Kidney (tissue), 13 donors: ENCODE measurements at regions not wholly inside any gene's neighbourhood (a gene's known extent, or its start where the extent isn't known, plus 50 kb on each side); places are given as distances from the start of the nearest gene placed in this dataset.

ENCODE experiments used
- DNase-seq, 5 donors: peaks; one replicate each; pipeline ENCODE4 v3.0.0-alpha.2; 2013 to 2020
- FAIRE-seq: peaks from 2 replicates; lab custom pipeline; 2012; peaks lifted over from hg19 to GRCh38; lab: Jason Lieb, UNC
- H3K27ac ChIP-seq, 2 donors: one replicate each; pipeline ENCODE4 v1.7.0; 2013; ENCODE audit warnings: low read depth in 2 of 2, low read length in 2 of 2, inconsistent platforms in 1 of 2
- H3K27me3 ChIP-seq: one replicate; pipeline ENCODE4 v1.7.1; 2013; ENCODE audit warnings: low read length, inconsistent platforms; ENCODE audit not compliant: control insufficient read depth, insufficient read depth
- H3K36me3 ChIP-seq, 3 donors: one replicate each; pipeline versions ENCODE4 v1.7.0 to v1.7.1; 2013; ENCODE audit warnings: low read length in 3 of 3, control low read depth in 1 of 3, inconsistent platforms in 1 of 3; ENCODE audit not compliant: insufficient read depth in 3 of 3, control insufficient read depth in 2 of 3
- H3K4me1 ChIP-seq, 3 donors: one replicate each; pipeline versions ENCODE4 v1.7.0 to v1.7.1; 2013; ENCODE audit warnings: low read length in 3 of 3, inconsistent platforms in 1 of 3, low read depth in 1 of 3; ENCODE audit not compliant: control insufficient read depth in 2 of 3, insufficient read depth in 2 of 3
- H3K4me3 ChIP-seq, 3 donors: one replicate each; pipeline versions ENCODE4 v1.7.0 to v1.8.1; 2013; ENCODE audit warnings: low read length in 3 of 3, control low read depth in 1 of 3, inconsistent platforms in 1 of 3
- H3K9ac ChIP-seq, 3 donors: one replicate each; pipeline versions ENCODE4 v1.7.0 to v1.7.1; 2013; ENCODE audit warnings: low read length in 3 of 3, control low read depth in 1 of 3, inconsistent platforms in 1 of 3
- H3K9me3 ChIP-seq, 3 donors: one replicate each; pipeline versions ENCODE4 v1.7.0 to v1.7.1; 2013; ENCODE audit warnings: low read length in 3 of 3, control low read depth in 1 of 3, inconsistent platforms in 1 of 3; ENCODE audit not compliant: control insufficient read depth in 2 of 3, insufficient read depth in 1 of 3
- intact Hi-C: fragments of 100-400 bp; cut with DNase I; formaldehyde crosslinking; loops from one replicate; pipeline ENCODE4 v1.11.1; 2022
- TF ChIP-seq, protein P1 (sequence below): IDR thresholded peaks from 3 replicates; pipeline ENCODE4 v1.5.1; 2012; ENCODE audit warnings: mild to moderate bottlenecking, moderate library complexity, borderline replicate concordance; ENCODE audit not compliant: insufficient read depth; ENCODE audit errors: extremely low read depth
- donor health status: control.
- donor health status: control.
- donor health status: control.
- donor health status: control.
- donor health status: control.
- donor health status: DM: yes; HTN: yes; CAD: no.
- donor health status: Normal renal cell carcinoma (clear cell type).

DNA sequence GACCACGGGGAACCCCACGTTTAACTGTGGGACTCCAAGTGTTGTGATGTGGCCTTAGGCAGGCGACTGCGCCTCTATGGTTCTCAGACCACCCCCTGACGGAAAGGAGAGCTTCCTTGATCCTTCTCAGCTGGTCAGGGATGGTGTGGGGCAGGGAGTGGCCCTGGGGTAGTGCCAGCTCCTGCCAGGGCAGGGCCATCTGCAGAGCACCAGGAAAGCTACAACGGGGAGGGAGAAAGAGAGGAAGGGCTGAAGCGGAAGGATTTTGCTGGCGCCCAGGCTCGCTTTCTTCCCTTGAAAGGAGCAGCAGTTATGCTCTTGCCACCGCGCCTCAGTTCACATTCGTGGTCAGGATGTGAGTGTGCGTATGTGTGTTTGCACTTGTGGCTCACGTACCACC lies 74.9 kb upstream of the PCBD1 start:
- Histone ChIP-seq H3K27ac (no peak overlapping the region), H3K4me3 (no peak overlapping the region), H3K9ac (no peak overlapping the region), H3K9me3 (no peaks in the 10 kb centered on the region), H3K27me3 (no peaks in the 10 kb centered on the region), H3K4me1 (no peaks in the 10 kb centered on the region), H3K36me3 (no peaks in the 10 kb centered on the region)
- intact Hi-C loops: no loop called here
- DNase-seq (peak in 1 of 5 donors; percentile 35), FAIRE-seq (no peak)
- TF ChIP-seq, protein P1, sequence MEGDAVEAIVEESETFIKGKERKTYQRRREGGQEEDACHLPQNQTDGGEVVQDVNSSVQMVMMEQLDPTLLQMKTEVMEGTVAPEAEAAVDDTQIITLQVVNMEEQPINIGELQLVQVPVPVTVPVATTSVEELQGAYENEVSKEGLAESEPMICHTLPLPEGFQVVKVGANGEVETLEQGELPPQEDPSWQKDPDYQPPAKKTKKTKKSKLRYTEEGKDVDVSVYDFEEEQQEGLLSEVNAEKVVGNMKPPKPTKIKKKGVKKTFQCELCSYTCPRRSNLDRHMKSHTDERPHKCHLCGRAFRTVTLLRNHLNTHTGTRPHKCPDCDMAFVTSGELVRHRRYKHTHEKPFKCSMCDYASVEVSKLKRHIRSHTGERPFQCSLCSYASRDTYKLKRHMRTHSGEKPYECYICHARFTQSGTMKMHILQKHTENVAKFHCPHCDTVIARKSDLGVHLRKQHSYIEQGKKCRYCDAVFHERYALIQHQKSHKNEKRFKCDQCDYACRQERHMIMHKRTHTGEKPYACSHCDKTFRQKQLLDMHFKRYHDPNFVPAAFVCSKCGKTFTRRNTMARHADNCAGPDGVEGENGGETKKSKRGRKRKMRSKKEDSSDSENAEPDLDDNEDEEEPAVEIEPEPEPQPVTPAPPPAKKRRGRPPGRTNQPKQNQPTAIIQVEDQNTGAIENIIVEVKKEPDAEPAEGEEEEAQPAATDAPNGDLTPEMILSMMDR: no peak

DNA sequence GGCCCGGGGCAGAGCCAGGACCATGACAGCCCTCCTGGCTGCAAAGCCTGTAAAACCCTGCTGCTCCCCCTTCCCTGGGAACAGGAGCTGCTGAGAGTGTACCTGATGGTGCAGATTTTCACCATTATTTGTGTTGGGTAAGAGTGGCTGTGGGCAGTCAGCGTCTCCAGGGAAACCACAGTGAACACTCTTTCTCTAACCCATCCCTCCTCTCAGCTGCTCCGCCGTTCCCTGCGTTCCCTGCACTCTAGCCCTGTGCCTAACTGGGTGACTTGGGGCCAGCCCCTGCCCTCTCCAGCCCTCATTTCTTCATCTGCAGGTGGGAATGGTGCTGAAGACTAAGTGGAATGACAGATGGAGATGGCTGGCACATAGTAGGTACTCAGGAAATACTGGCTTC lies 75.9 kb upstream of the PCBD1 start:
- Histone ChIP-seq H3K4me1 (no peaks in the 10 kb centered on the region), H3K27ac (no peak overlapping the region), H3K4me3 (no peak overlapping the region), H3K27me3 (no peaks in the 10 kb centered on the region), H3K9me3 (no peaks in the 10 kb centered on the region), H3K9ac (no peak overlapping the region), H3K36me3 (no peaks in the 10 kb centered on the region)
- intact Hi-C loops: no loop called here
- DNase-seq (peak in 1 of 5 donors; percentile 31), FAIRE-seq (no peak)
- TF ChIP-seq, protein P1: no peak

DNA sequence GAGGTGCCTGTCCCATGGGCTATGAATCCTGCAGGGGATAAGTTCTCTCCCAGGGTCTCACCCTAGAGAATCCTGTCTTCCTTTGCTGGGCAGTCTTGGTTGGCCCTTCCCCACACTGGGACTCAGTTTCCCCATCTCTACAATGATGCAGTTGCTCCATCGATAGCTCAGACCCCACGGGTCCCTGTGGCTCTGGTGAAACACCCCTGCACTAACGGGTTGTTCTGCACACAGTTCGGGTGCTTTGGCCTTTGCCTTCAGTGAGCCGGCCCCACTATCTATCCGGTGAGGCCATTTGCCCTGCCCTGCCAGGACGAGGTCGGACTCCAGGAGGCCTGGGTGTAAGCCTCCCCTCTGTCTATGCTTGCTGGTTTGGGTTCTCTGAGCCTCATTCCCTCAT lies 76.5 kb upstream of the PCBD1 start:
- no peaks in the 10 kb centered on the region for H3K27me3 ChIP-seq
- no peak overlapping the region for H3K4me3 ChIP-seq
- no peak for FAIRE-seq
- no peaks in the 10 kb centered on the region for H3K4me1 ChIP-seq
- intact Hi-C loops: no loop called here
- peak in 1 of 5 donors; percentile 41 for DNase-seq
- H3K36me3 ChIP-seq: no peaks in the 10 kb centered on the region
- H3K9me3 ChIP-seq: no peaks in the 10 kb centered on the region
- H3K9ac ChIP-seq: no peak overlapping the region
- TF ChIP-seq, protein P1: no peak
- H3K27ac ChIP-seq: no peak overlapping the region

DNA sequence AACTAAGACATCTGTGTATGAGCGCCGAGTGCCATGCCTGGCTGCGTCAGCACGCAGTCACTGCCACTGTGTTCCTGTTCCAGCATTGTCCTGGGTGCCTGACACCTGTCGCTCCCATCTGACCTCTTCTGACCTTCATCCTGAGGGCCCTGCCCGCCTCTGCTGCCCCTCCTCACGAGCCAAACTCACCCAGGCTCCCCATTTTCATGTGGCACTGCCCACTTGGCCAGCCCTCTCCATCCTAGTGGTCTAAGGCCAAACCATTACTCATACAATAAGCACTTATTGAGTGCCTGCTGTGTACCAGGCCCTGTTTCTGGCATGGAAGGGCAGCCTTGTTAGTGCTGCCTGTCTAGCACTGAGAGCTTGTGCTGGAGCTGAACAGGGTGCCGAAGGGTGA lies 77.2 kb upstream of the PCBD1 start:
- Histone ChIP-seq H3K9ac (no peak overlapping the region), H3K27ac (no peak overlapping the region), H3K27me3 (no peaks in the 10 kb centered on the region), H3K4me1 (no peaks in the 10 kb centered on the region), H3K36me3 (no peaks in the 10 kb centered on the region), H3K9me3 (no peaks in the 10 kb centered on the region), H3K4me3 (no peak overlapping the region)
- intact Hi-C loops: no loop called here
- TF ChIP-seq, protein P1: no peak
- FAIRE-seq (no peak), DNase-seq (peak in 1 of 5 donors; percentile 45)
